Endothelial cell of umbilical vein (primary cell): ENCODE measurements at regions not wholly inside any gene's neighbourhood (a gene's known extent, or its start where the extent isn't known, plus 50 kb on each side); places are given as distances from the start of the nearest gene placed in this dataset.

Experiments used
- BruUV-seq: library from RNA; stranded (reverse); fragments of 400-500 nt; replicated peaks from 2 replicates; lab custom pipeline; 2021; lab: Mats Ljungman, UMichigan
- CTCF ChIA-PET: fragments of 300-600, 350-600 bp; sonication (Branson Sonifier 250); formaldehyde crosslinking; loops from one replicate; lab custom pipeline; 2021; ENCODE audit warnings: antibody characterized with exemption, inconsistent platforms; lab: Charles Lee
- POLR2A ChIA-PET: fragments of 300-600, 350-600 bp; sonication (Branson Sonifier 250); formaldehyde crosslinking; loops from one replicate; lab custom pipeline; 2021; ENCODE audit warnings: antibody characterized with exemption, inconsistent platforms; lab: Charles Lee
- DNase-seq: peaks from one replicate; pipeline ENCODE4 v3.0.0-alpha.2; 2011; ENCODE audit warnings: low read depth, low spot score
- FAIRE-seq: peaks from 2 replicates; lab custom pipeline; 2011; peaks lifted over from hg19 to GRCh38; lab: Jason Lieb, UNC
- H2AFZ ChIP-seq: 2 replicates; pipeline ENCODE4 v1.6.0; 2012; ENCODE audit warnings: low read depth, low read length, control low read depth, inconsistent platforms
- H3K27ac ChIP-seq: 2 replicates; pipeline ENCODE4 v1.5.1; 2011; ENCODE audit warnings: low read depth, mild to moderate bottlenecking, control low read depth, low read length, moderate library complexity; ENCODE audit not compliant: insufficient read depth
- H3K27me3 ChIP-seq, 2 experiments: 2 replicates each; pipeline versions ENCODE4 v1.6.0 to v1.6.1; 2011; ENCODE audit warnings: low read length in 2 of 2, mixed read lengths in 1 of 2; ENCODE audit not compliant: control insufficient read depth in 2 of 2, insufficient read depth in 2 of 2
- H3K36me3 ChIP-seq, 2 experiments: 2 replicates in 1 of 2; 3 replicates in 1 of 2; pipeline ENCODE4 v1.5.1; 2011; ENCODE audit warnings: low read length in 2 of 2, mild to moderate bottlenecking in 1 of 2, moderate library complexity in 1 of 2; ENCODE audit not compliant: control insufficient read depth in 2 of 2, insufficient read depth in 2 of 2; ENCODE audit errors: extremely low read depth in 1 of 2
- H3K4me1 ChIP-seq: 3 replicates; pipeline ENCODE4 v1.5.1; 2011; ENCODE audit warnings: mild to moderate bottlenecking, low read length; ENCODE audit not compliant: control insufficient read depth, insufficient read depth; ENCODE audit errors: extremely low read depth
- H3K4me2 ChIP-seq: 2 replicates; pipeline ENCODE4 v1.6.1; 2011; ENCODE audit warnings: low read length, control low read depth, mixed read lengths; ENCODE audit not compliant: insufficient read depth
- H3K4me3 ChIP-seq, 3 experiments: fragments of 200-600 bp in 1 of 3; sonication (generic), shearing (Covaris generic) in 1 of 3; replicated peaks in 1 of 3; 2 replicates each; pipeline ENCODE4 v1.5.1; 2011 to 2016; ENCODE audit warnings: control low read depth in 3 of 3, low read length in 3 of 3, mild to moderate bottlenecking in 2 of 3, inconsistent platforms in 1 of 3, low read depth in 1 of 3, moderate library complexity in 1 of 3; ENCODE audit not compliant: insufficient read depth in 1 of 3
- H3K79me2 ChIP-seq: 2 replicates; pipeline ENCODE4 v1.6.0; 2012; ENCODE audit warnings: low read length, inconsistent platforms; ENCODE audit not compliant: control insufficient read depth, insufficient read depth
- H3K9ac ChIP-seq: replicated peaks from 2 replicates; pipeline ENCODE3; 2011; ENCODE audit warnings: low read length, control low read depth; ENCODE audit not compliant: insufficient read depth; ENCODE audit errors: extremely low read depth
- H3K9me1 ChIP-seq: replicated peaks from 3 replicates; pipeline ENCODE4 v1.6.0; 2011; ENCODE audit warnings: mild to moderate bottlenecking, low read length; ENCODE audit not compliant: control insufficient read depth, insufficient read depth; ENCODE audit errors: extremely low read depth
- H3K9me3 ChIP-seq: replicated peaks from 2 replicates; pipeline ENCODE4 v1.5.1; 2012; ENCODE audit warnings: low read length, inconsistent platforms; ENCODE audit not compliant: control insufficient read depth, insufficient read depth
- H4K20me1 ChIP-seq: replicated peaks from 2 replicates; pipeline ENCODE3; 2011; ENCODE audit warnings: mild to moderate bottlenecking, low read length; ENCODE audit not compliant: control insufficient read depth, insufficient read depth; ENCODE audit errors: extremely low read depth
- CTCF ChIP-seq, 2 donors: IDR thresholded peaks; 1 replicate in 1 of 2; 2 replicates in 1 of 2; pipeline ENCODE4 v1.5.1; 2011; ENCODE audit warnings: low read length in 2 of 2, mild to moderate bottlenecking in 2 of 2, moderate library complexity in 2 of 2, control low read depth in 1 of 2, inconsistent platforms in 1 of 2, low read depth in 1 of 2; ENCODE audit not compliant: insufficient read depth in 1 of 2; ENCODE audit errors: extremely low read depth in 1 of 2
- EZH2 ChIP-seq: IDR thresholded peaks from 2 replicates; pipeline ENCODE4 v1.6.1; 2012; ENCODE audit warnings: borderline replicate concordance, low read depth, mild to moderate bottlenecking, moderate library complexity, low read length, inconsistent platforms; ENCODE audit not compliant: severe bottlenecking
- FOS ChIP-seq: IDR thresholded peaks from 2 replicates; pipeline ENCODE4 v1.6.1; 2011; ENCODE audit warnings: mild to moderate bottlenecking, low read length, moderate library complexity, borderline replicate concordance; ENCODE audit not compliant: insufficient read depth
- GATA2 ChIP-seq: IDR thresholded peaks from 2 replicates; pipeline ENCODE4 v1.7.0; 2011; ENCODE audit warnings: low read depth, mild to moderate bottlenecking, moderate library complexity, mixed read lengths, low read length; ENCODE audit not compliant: insufficient read length, insufficient read depth
- JUN ChIP-seq: IDR thresholded peaks from 2 replicates; pipeline ENCODE4 v1.6.1; 2011; ENCODE audit warnings: borderline replicate concordance, low read depth; ENCODE audit not compliant: insufficient read length, insufficient read depth
- MAX ChIP-seq: IDR thresholded peaks from 2 replicates; pipeline ENCODE4 v1.6.1; 2011; ENCODE audit not compliant: insufficient read depth, insufficient read length
- MYC ChIP-seq: IDR thresholded peaks from one replicate; pipeline ENCODE4 v1.6.1; 2011; ENCODE audit warnings: mild to moderate bottlenecking, low read depth, low read length
- POLR2A ChIP-seq: IDR thresholded peaks from 2 replicates; pipeline ENCODE4 v1.6.1; 2012; ENCODE audit warnings: low read depth, mild to moderate bottlenecking, control low read depth, low read length
- POLR2AphosphoS5 ChIP-seq: IDR thresholded peaks from 2 replicates; pipeline ENCODE4 v1.6.1; 2012; ENCODE audit warnings: low read depth, mild to moderate bottlenecking, control low read depth, low read length, moderate library complexity; ENCODE audit not compliant: insufficient read depth
- dilution Hi-C: fragments of 300-500 bp; cut with MboI; formaldehyde crosslinking; loops from one replicate; pipeline ENCODE4 v1.15.0; 2019; ENCODE audit warnings: low sequenced_read_pairs; ENCODE audit not compliant: extremely low pct_ligation_motif_present
- intact Hi-C: fragments of 100-400 bp; cut with micrococcal nuclease; formaldehyde crosslinking; loops from one replicate; pipeline ENCODE4 v1.10.0; 2022

GRCh38 chr13:100898431-100898830 lies 223.8 kb upstream of the TMTC4 start:
- H3K27me3 ChIP-seq = no peaks in the 10 kb centered on the region
- H3K4me2 ChIP-seq = no peak overlapping the region
- H3K9me3 ChIP-seq = no peaks in the 10 kb centered on the region
- FAIRE-seq = no peak
- no peaks in the 10 kb centered on the region for H3K36me3 ChIP-seq
- H3K9ac ChIP-seq = no peak overlapping the region
- H3K4me1 ChIP-seq = no peaks in the 10 kb centered on the region
- H3K27ac ChIP-seq = no peak overlapping the region
- DNase-seq = no peak
- H2AFZ ChIP-seq = no peak overlapping the region
- ChIA-PET POLR2A (no interaction called here), CTCF (no interaction called here)
- no TSS peak for BruUV-seq
- intact Hi-C loops (no loop called here), dilution Hi-C loops (no loop called here)
- no peaks in the 10 kb centered on the region for H4K20me1 ChIP-seq
- H3K4me3 ChIP-seq = no peak overlapping the region
- TF ChIP-seq FOS = no peak
- TF ChIP-seq MAX = no peak
- no peak for TF ChIP-seq POLR2A
- no peak for TF ChIP-seq POLR2AphosphoS5
- no peak for TF ChIP-seq GATA2
- no peak for TF ChIP-seq JUN
- TF ChIP-seq EZH2 = no peak
- no peaks in the 10 kb centered on the region for H3K9me1 ChIP-seq
- H3K79me2 ChIP-seq = no peaks in the 10 kb centered on the region

GRCh38 chr13:100895651-100896050 lies 221.1 kb upstream of the TMTC4 start:
- DNase-seq = no peak
- FAIRE-seq = no peak
- CTCF ChIA-PET = no interaction called here
- Histone ChIP-seq H3K9me3 (no peaks in the 10 kb centered on the region), H3K4me1 (no peaks in the 10 kb centered on the region), H3K9me1 (no peaks in the 10 kb centered on the region), H3K36me3 (no peaks in the 10 kb centered on the region), H3K4me2 (no peak overlapping the region), H3K79me2 (no peaks in the 10 kb centered on the region), H3K4me3 (no peak overlapping the region), H3K27me3 (peaks cover 0 to 2% of the 10 kb centered on the region in 2 experiments), H4K20me1 (no peaks in the 10 kb centered on the region), H2AFZ (no peak overlapping the region), H3K27ac (no peak overlapping the region), H3K9ac (no peak overlapping the region)
- no peak for TF ChIP-seq MYC
- no peak for TF ChIP-seq FOS
- no peak for TF ChIP-seq CTCF (IDR thresholded peaks at IDR 0.05; ENCODE audit: extremely low read depth in 1 of 2, insufficient read depth in 1 of 2, low read depth in 1 of 2, low read length in 2 of 2)
- TF ChIP-seq EZH2 = no peak
- no peak for TF ChIP-seq JUN
- no peak for TF ChIP-seq POLR2A
- TF ChIP-seq POLR2AphosphoS5 = no peak
- TF ChIP-seq GATA2 = no peak
- no peak for TF ChIP-seq MAX
- intact Hi-C loops = no loop called here
- BruUV-seq = no TSS peak
- POLR2A ChIA-PET = no interaction called here
- dilution Hi-C loops = no loop called here
